GM23338 (cell line): ENCODE measurements at regions not wholly inside any gene's neighbourhood (a gene's known extent, or its start where the extent isn't known, plus 50 kb on each side); places are given as distances from the start of the nearest gene placed in this dataset.

Source experiments
- ATAC-seq: fragments of 200-7000 bp; cut with Tn5 transposase; 3 replicates; pipeline ENCODE4 v1.9.1; 2020
- DNase-seq: peaks from one replicate; pipeline ENCODE4 v3.0.0-alpha.2; 2015; ENCODE audit warnings: low spot score
- H2AFZ ChIP-seq: fragments of 200-600 bp; sonication (generic); 2 replicates; pipeline ENCODE4 v1.8.0; 2016; ENCODE audit warnings: antibody characterized with exemption, mild to moderate bottlenecking, moderate library complexity
- H3F3A ChIP-seq: fragments of 200-600 bp; sonication (generic); replicated peaks from 2 replicates; pipeline ENCODE4 v1.8.0; 2017; ENCODE audit warnings: antibody characterized with exemption, mixed run types, low read depth
- H3K27ac ChIP-seq: fragments of 200-600 bp; sonication (generic); 2 replicates; pipeline ENCODE4 v1.6.1; 2016; ENCODE audit warnings: low read depth
- H3K27me3 ChIP-seq: fragments of 200-600 bp; sonication (generic); 2 replicates; pipeline ENCODE4 v1.8.0; 2016; ENCODE audit warnings: mild to moderate bottlenecking, mixed run types, moderate library complexity; ENCODE audit not compliant: insufficient read depth
- H3K36me3 ChIP-seq: fragments of 200-600 bp; sonication (generic); 2 replicates; pipeline ENCODE4 v1.8.0; 2016; ENCODE audit warnings: mild to moderate bottlenecking; ENCODE audit not compliant: insufficient read depth
- H3K4me1 ChIP-seq: fragments of 200-600 bp; sonication (generic); 2 replicates; pipeline ENCODE4 v1.8.0; 2016; ENCODE audit warnings: mild to moderate bottlenecking, moderate library complexity; ENCODE audit not compliant: insufficient read depth
- H3K4me2 ChIP-seq: fragments of 200-600 bp; sonication (generic); 2 replicates; pipeline ENCODE4 v1.7.1; 2017; ENCODE audit warnings: mixed run types
- H3K4me3 ChIP-seq: fragments of 200-600 bp; sonication (generic); 2 replicates; pipeline ENCODE4 v1.6.1; 2016; ENCODE audit warnings: mixed run types
- H3K79me2 ChIP-seq: fragments of 200-600 bp; sonication (generic); replicated peaks from 2 replicates; pipeline ENCODE4 v1.8.0; 2017; ENCODE audit warnings: mild to moderate bottlenecking; ENCODE audit not compliant: insufficient read depth
- H3K9me2 ChIP-seq: fragments of 200-600 bp; sonication (generic); 2 replicates; pipeline ENCODE4 v1.8.0; 2017; ENCODE audit not compliant: insufficient read depth
- H4K20me1 ChIP-seq: fragments of 200-600 bp; sonication (generic); replicated peaks from 2 replicates; pipeline ENCODE4 v1.8.0; 2017; ENCODE audit warnings: mild to moderate bottlenecking; ENCODE audit not compliant: insufficient read depth
- H3K27ac Mint-ChIP-seq: 2 replicates; pipeline ENCODE4 v1.8.0; 2020; ENCODE audit warnings: inconsistent platforms, mild to moderate bottlenecking, moderate library complexity, mixed read lengths
- H3K27me3 Mint-ChIP-seq: 3 replicates; pipeline ENCODE4 v1.8.0; 2022; ENCODE audit warnings: low read depth, mild to moderate bottlenecking, moderate library complexity, mixed read lengths, inconsistent platforms; ENCODE audit not compliant: insufficient read depth, poor library complexity
- H3K36me3 Mint-ChIP-seq: 3 replicates; pipeline ENCODE4 v1.8.0; 2021; ENCODE audit warnings: low read depth, mild to moderate bottlenecking, inconsistent platforms, moderate library complexity, mixed read lengths
- H3K4me1 Mint-ChIP-seq: 3 replicates; pipeline ENCODE4 v1.8.0; 2020; ENCODE audit warnings: mild to moderate bottlenecking, inconsistent platforms, mixed read lengths
- H3K4me3 Mint-ChIP-seq: 3 replicates; pipeline ENCODE4 v1.8.0; 2021; ENCODE audit warnings: moderate library complexity, mild to moderate bottlenecking, inconsistent platforms, mixed read lengths
- H3K9me3 Mint-ChIP-seq: 3 replicates; pipeline ENCODE4 v1.8.0; 2020; ENCODE audit warnings: moderate library complexity, mild to moderate bottlenecking, inconsistent platforms, mixed read lengths
- CREB1 ChIP-seq: fragments of 250-450 bp; sonication (Bioruptor Pico); IDR thresholded peaks from 2 replicates; pipeline ENCODE4 v1.5.0; 2020; ENCODE audit warnings: low read depth, mild to moderate bottlenecking, moderate library complexity
- EZH2 ChIP-seq: fragments of 200-600 bp; sonication (generic); IDR thresholded peaks from one replicate; pipeline ENCODE4 v1.8.0; 2017; ENCODE audit warnings: antibody characterized with exemption, mild to moderate bottlenecking, low read depth; ENCODE audit not compliant: unreplicated experiment
- EZH2phosphoT487 ChIP-seq: fragments of 200-600 bp; sonication (generic); IDR thresholded peaks from one replicate; pipeline ENCODE4 v1.8.1; 2018; ENCODE audit warnings: antibody characterized with exemption; ENCODE audit not compliant: unreplicated experiment
- JUNB ChIP-seq: IDR thresholded peaks from one replicate; pipeline ENCODE4 v1.6.1; 2016; ENCODE audit warnings: antibody characterized with exemption; ENCODE audit not compliant: unreplicated experiment
- NANOG ChIP-seq: IDR thresholded peaks from 2 replicates; pipeline ENCODE4 v1.6.1; 2016; ENCODE audit warnings: antibody characterized with exemption, borderline replicate concordance
- STAT1 ChIP-seq: IDR thresholded peaks from one replicate; pipeline ENCODE4 v1.6.1; 2016; ENCODE audit warnings: antibody characterized with exemption; ENCODE audit not compliant: unreplicated experiment
- ZNF331 ChIP-seq: fragments of 250-450 bp; sonication (Bioruptor Pico); IDR thresholded peaks from 2 replicates; pipeline ENCODE4 v1.5.0; 2020; ENCODE audit warnings: low read depth, mild to moderate bottlenecking, moderate library complexity
- TF ChIP-seq, protein P1 (sequence below), 2 experiments: fragments of 200-600 bp in 1 of 2; sonication (generic) in 1 of 2; conservative IDR thresholded peaks; 2 replicates each; pipeline versions ENCODE4 v1.5.1 to v1.6.1; 2016 to 2017; ENCODE audit warnings: antibody characterized with exemption in 2 of 2, low read depth in 2 of 2, mild to moderate bottlenecking in 2 of 2, moderate library complexity in 1 of 2
- TF ChIP-seq, protein P2 (sequence below): IDR thresholded peaks from one replicate; pipeline ENCODE4 v1.6.1; 2018; ENCODE audit warnings: antibody characterized with exemption; ENCODE audit not compliant: unreplicated experiment
- TF ChIP-seq, protein P3 (sequence below): IDR thresholded peaks from 2 replicates; pipeline ENCODE4 v1.6.1; 2016; ENCODE audit warnings: antibody characterized with exemption

DNA sequence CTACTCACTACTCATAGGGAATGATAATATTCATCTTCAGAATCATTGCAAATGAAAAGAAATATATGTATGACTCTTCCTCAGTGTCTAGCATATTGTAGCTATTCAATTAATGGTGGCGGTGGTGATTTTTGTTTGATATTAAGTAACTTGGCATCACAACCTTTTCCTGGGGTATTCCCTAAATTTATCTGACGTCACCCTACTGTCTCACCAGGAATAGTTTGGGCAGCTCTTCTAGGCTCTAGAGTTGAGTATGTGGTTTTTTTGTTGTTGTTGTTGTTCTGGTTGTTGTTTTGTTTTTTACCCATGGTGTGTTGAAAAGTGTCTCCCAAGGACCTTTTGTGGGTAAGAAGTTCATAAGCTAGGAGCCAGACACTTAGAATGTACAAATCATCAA is 1320.3 kb upstream of the LRRTM1 start (continued):
- TF ChIP-seq, protein P1, sequence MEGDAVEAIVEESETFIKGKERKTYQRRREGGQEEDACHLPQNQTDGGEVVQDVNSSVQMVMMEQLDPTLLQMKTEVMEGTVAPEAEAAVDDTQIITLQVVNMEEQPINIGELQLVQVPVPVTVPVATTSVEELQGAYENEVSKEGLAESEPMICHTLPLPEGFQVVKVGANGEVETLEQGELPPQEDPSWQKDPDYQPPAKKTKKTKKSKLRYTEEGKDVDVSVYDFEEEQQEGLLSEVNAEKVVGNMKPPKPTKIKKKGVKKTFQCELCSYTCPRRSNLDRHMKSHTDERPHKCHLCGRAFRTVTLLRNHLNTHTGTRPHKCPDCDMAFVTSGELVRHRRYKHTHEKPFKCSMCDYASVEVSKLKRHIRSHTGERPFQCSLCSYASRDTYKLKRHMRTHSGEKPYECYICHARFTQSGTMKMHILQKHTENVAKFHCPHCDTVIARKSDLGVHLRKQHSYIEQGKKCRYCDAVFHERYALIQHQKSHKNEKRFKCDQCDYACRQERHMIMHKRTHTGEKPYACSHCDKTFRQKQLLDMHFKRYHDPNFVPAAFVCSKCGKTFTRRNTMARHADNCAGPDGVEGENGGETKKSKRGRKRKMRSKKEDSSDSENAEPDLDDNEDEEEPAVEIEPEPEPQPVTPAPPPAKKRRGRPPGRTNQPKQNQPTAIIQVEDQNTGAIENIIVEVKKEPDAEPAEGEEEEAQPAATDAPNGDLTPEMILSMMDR (conservative IDR thresholded peaks at IDR 0.05; ENCODE audit: low read depth in 2 of 2) = no peak
- TF ChIP-seq, protein P2, sequence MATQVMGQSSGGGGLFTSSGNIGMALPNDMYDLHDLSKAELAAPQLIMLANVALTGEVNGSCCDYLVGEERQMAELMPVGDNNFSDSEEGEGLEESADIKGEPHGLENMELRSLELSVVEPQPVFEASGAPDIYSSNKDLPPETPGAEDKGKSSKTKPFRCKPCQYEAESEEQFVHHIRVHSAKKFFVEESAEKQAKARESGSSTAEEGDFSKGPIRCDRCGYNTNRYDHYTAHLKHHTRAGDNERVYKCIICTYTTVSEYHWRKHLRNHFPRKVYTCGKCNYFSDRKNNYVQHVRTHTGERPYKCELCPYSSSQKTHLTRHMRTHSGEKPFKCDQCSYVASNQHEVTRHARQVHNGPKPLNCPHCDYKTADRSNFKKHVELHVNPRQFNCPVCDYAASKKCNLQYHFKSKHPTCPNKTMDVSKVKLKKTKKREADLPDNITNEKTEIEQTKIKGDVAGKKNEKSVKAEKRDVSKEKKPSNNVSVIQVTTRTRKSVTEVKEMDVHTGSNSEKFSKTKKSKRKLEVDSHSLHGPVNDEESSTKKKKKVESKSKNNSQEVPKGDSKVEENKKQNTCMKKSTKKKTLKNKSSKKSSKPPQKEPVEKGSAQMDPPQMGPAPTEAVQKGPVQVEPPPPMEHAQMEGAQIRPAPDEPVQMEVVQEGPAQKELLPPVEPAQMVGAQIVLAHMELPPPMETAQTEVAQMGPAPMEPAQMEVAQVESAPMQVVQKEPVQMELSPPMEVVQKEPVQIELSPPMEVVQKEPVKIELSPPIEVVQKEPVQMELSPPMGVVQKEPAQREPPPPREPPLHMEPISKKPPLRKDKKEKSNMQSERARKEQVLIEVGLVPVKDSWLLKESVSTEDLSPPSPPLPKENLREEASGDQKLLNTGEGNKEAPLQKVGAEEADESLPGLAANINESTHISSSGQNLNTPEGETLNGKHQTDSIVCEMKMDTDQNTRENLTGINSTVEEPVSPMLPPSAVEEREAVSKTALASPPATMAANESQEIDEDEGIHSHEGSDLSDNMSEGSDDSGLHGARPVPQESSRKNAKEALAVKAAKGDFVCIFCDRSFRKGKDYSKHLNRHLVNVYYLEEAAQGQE = no peak
- TF ChIP-seq EZH2phosphoT487 = no peak
- TF ChIP-seq ZNF331 (CRISPR knock-in tag) = no peak
- TF ChIP-seq EZH2 = no peak
- TF ChIP-seq NANOG = no peak

DNA sequence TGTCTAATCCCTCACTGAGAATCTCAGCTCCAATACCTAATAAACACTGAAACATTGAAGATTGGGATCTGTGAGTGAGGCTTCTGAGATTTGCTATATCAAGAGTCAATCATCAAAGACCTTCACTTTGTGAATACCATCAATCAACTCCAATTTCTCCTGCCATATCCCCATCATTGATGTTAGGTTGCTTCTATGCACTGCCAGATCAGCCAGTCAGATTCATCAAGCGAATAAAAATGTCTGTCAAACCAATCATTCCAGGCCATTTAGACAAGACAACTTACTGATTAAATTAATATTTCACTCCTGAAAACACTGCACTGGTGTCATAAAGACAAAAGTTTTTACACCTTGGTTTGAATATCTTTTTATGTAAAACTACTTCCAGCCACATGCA is 1295.5 kb upstream of the LRRTM1 start:
- Mint-ChIP-seq H3K27ac (no peak overlapping the region), H3K36me3 (no peaks in the 10 kb centered on the region), H3K9me3 (no peaks in the 10 kb centered on the region), H3K4me1 (no peaks in the 10 kb centered on the region), H3K4me3 (no peak overlapping the region), H3K27me3 (no peaks in the 10 kb centered on the region)
- H4K20me1 ChIP-seq = no peaks in the 10 kb centered on the region
- no peaks in the 10 kb centered on the region for H3K4me1 ChIP-seq
- H3K9me2 ChIP-seq = no peaks in the 10 kb centered on the region
- H3F3A ChIP-seq = no peaks in the 10 kb centered on the region
- H2AFZ ChIP-seq = no peak overlapping the region
- H3K79me2 ChIP-seq = no peaks in the 10 kb centered on the region
- no peak for DNase-seq
- H3K4me3 ChIP-seq = no peak overlapping the region
- ATAC-seq = no peak
- no peaks in the 10 kb centered on the region for H3K27me3 ChIP-seq
- H3K4me2 ChIP-seq = no peak overlapping the region
- no peak for TF ChIP-seq ZNF331 (CRISPR knock-in tag)
- TF ChIP-seq CREB1 (CRISPR knock-in tag) = no peak
- TF ChIP-seq, protein P3, sequence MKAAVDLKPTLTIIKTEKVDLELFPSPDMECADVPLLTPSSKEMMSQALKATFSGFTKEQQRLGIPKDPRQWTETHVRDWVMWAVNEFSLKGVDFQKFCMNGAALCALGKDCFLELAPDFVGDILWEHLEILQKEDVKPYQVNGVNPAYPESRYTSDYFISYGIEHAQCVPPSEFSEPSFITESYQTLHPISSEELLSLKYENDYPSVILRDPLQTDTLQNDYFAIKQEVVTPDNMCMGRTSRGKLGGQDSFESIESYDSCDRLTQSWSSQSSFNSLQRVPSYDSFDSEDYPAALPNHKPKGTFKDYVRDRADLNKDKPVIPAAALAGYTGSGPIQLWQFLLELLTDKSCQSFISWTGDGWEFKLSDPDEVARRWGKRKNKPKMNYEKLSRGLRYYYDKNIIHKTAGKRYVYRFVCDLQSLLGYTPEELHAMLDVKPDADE = no peak
- TF ChIP-seq EZH2 = no peak
- TF ChIP-seq EZH2phosphoT487 = no peak
- TF ChIP-seq STAT1 = no peak
- no peak for TF ChIP-seq NANOG
- TF ChIP-seq JUNB = no peak
- no peaks in the 10 kb centered on the region for H3K36me3 ChIP-seq
- no peak overlapping the region for H3K27ac ChIP-seq
